ENCODE measurements at regions not wholly inside any gene's neighbourhood (a gene's known extent, or its start where the extent isn't known, plus 50 kb on each side); places are given as distances from the start of the nearest gene placed in this dataset.

DNA sequence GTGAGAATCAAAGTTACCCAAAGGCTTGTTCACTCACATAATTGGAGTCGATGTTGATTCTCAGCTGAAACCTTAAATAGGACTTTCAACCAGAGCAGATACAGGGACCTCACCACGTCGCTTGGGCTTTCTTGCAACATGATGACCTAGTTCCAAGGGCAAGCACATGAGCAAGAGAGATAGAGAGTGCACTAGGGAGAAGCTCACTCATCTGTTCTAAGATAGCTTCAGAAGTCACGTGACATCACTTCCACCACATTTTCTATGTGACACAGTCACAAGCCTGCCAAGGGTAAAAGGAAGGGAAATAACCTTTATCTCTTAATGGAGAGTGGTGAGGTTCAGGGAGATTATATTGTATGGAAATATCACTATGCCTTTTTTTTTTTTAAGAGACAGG lies 470.1 kb upstream of the PLXNA2 start:
- TF ChIP-seq, protein P1, sequence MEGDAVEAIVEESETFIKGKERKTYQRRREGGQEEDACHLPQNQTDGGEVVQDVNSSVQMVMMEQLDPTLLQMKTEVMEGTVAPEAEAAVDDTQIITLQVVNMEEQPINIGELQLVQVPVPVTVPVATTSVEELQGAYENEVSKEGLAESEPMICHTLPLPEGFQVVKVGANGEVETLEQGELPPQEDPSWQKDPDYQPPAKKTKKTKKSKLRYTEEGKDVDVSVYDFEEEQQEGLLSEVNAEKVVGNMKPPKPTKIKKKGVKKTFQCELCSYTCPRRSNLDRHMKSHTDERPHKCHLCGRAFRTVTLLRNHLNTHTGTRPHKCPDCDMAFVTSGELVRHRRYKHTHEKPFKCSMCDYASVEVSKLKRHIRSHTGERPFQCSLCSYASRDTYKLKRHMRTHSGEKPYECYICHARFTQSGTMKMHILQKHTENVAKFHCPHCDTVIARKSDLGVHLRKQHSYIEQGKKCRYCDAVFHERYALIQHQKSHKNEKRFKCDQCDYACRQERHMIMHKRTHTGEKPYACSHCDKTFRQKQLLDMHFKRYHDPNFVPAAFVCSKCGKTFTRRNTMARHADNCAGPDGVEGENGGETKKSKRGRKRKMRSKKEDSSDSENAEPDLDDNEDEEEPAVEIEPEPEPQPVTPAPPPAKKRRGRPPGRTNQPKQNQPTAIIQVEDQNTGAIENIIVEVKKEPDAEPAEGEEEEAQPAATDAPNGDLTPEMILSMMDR (IDR thresholded peaks at IDR 0.05) = no peak
- TF ChIP-seq EP300 (IDR thresholded peaks at IDR 0.05) (no peak), POLR2AphosphoS5 (IDR thresholded peaks at IDR 0.05) (no peak), POLR2A (IDR thresholded peaks at IDR 0.05) (no peak)
- Histone ChIP-seq H3K4me1 (no peaks in the 10 kb centered on the region), H3K9me3 (no peaks in the 10 kb centered on the region), H3K36me3 (no peaks in the 10 kb centered on the region), H3K27ac (no peak overlapping the region), H3K4me3 (no peak overlapping the region), H3K27me3 (no peaks in the 10 kb centered on the region)
- ATAC-seq = no peak
- 67 to 91% methylated on average over 1 to 4 of the region's 4 CpGs for WGBS, 2 donors (ENCODE audit: low coverage in 1 of 2)

DNA sequence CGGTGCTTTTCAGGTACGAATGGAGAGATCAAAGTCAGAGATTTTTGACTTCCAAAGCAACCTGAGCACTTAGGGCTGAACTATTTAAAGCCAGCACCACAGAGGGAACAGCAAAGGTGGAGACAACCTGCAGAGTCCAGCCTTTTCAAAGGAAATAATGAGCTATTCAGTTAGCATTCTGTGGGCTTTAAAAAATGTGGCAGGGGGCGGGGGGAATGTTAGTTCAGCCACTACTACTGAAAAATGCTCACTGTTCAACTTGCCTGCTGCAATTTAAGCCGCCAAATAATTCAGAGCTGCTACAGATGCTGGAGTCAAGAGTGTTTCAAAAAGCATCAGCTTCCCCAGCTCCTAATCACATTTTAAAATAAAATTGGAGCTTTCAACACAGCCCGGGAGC lies 473.3 kb upstream of the PLXNA2 start:
- peaks cover 0 to 21% (median 0%) of the 10 kb centered on the region in 3 donors for H3K9me3 ChIP-seq
- H3K27me3 ChIP-seq = no peaks in the 10 kb centered on the region
- H3K36me3 ChIP-seq = no peaks in the 10 kb centered on the region
- ATAC-seq = no peak
- WGBS, 2 donors (ENCODE audit: low coverage in 1 of 2) = 52 to 84% methylated on average over 5 of the region's 5 CpGs
- no peak overlapping the region for H3K4me3 ChIP-seq
- TF ChIP-seq EP300 (IDR thresholded peaks at IDR 0.05) (no peak), POLR2AphosphoS5 (IDR thresholded peaks at IDR 0.05) (no peak), POLR2A (IDR thresholded peaks at IDR 0.05) (no peak)
- TF ChIP-seq, protein P1 (IDR thresholded peaks at IDR 0.05) = no peak
- no peak overlapping the region for H3K27ac ChIP-seq
- H3K4me1 ChIP-seq = no peaks in the 10 kb centered on the region

DNA sequence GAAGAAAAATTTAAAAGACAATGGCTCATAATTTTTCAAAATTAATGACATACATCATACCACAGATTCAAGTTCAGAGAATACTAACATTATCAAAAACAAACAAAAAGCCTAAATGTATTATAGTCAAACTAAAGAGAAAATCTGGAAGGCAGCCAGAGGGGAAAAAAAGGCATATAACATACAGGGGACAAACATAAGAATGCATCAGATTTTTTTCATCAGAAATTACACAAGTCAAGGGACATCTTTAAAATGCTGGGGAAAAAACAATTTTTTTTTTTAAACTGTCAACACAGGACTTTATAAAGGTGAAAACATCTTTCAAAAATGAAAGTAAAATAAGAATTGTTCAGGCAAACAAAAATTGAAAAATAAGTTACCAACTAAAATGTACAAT lies 478.4 kb upstream of the PLXNA2 start:
- Histone ChIP-seq H3K4me3 (no peak overlapping the region), H3K27me3 (no peaks in the 10 kb centered on the region)
- TF ChIP-seq POLR2AphosphoS5 (IDR thresholded peaks at IDR 0.05) (no peak), POLR2A (IDR thresholded peaks at IDR 0.05) (no peak), EP300 (IDR thresholded peaks at IDR 0.05) (no peak)
- TF ChIP-seq, protein P1 (IDR thresholded peaks at IDR 0.05) = no peak

DNA sequence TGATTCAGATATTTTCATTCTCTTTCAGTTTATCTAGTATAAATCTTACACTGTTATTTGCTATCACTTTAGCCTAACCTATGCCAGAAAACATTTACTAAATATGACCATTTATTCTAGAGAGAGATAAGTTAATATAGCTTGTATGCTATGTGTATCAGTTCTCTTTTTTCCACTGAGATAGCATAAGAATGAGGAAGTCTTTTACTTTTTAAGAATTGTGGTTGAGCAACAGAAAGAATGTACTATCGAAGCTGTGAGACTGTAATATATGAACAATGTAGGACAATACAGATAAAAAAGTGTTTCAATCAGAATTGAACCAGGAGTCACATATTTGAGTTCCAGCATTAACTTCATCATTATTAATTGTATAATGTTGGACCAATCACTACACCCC lies 479.9 kb upstream of the PLXNA2 start:
- Histone ChIP-seq H3K27me3 (no peaks in the 10 kb centered on the region), H3K27ac (no peak overlapping the region), H3K4me1 (no peaks in the 10 kb centered on the region), H3K36me3 (no peaks in the 10 kb centered on the region), H3K9me3 (peaks cover 0 to 37% (median 0%) of the 10 kb centered on the region in 3 donors), H3K4me3 (no peak overlapping the region)
- ATAC-seq = no peak
- no peak for TF ChIP-seq POLR2AphosphoS5 (IDR thresholded peaks at IDR 0.05)
- no peak for TF ChIP-seq POLR2A (IDR thresholded peaks at IDR 0.05)
- TF ChIP-seq, protein P1 (IDR thresholded peaks at IDR 0.05) = no peak
- TF ChIP-seq EP300 (IDR thresholded peaks at IDR 0.05) = no peak
- 58 to 82% methylated on average over 1 of the region's 1 CpG for WGBS, 2 donors (ENCODE audit: low coverage in 1 of 2)

More for the DNA sequence above, 478.4 kb upstream of the PLXNA2 start:
- H3K9me3 ChIP-seq = peaks cover 0 to 37% (median 0%) of the 10 kb centered on the region in 3 donors
- H3K27ac ChIP-seq = no peak overlapping the region
- H3K36me3 ChIP-seq = no peaks in the 10 kb centered on the region
- H3K4me1 ChIP-seq = no peaks in the 10 kb centered on the region
- no peak for ATAC-seq

DNA sequence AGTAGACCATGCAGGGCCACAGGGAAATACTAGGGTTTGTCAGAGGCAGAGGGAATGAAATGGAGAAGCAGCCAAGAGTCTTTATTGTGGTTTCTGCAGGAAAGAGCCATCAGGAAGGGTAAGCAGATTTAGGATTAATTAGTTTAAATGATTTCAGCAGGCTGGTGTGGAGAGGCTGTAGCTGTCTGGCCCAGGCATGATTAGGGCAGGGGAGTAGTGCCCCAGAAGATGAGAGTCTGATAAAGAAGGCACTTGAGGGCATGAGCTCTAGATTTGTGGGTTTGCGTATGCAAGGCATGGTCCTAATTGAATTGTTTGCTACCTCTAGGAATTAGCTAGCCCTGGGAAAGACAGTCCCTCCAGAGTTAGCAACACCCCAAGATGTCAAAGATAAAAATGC lies 484.6 kb upstream of the PLXNA2 start:
- TF ChIP-seq, protein P1 (IDR thresholded peaks at IDR 0.05) = no peak
- TF ChIP-seq EP300 (IDR thresholded peaks at IDR 0.05) (no peak), POLR2AphosphoS5 (IDR thresholded peaks at IDR 0.05) (no peak), POLR2A (IDR thresholded peaks at IDR 0.05) (no peak)
- H3K36me3 ChIP-seq = no peaks in the 10 kb centered on the region
- H3K27me3 ChIP-seq = no peaks in the 10 kb centered on the region
- WGBS, 2 donors (ENCODE audit: low coverage in 1 of 2) = 86 to 100% methylated on average over 1 of the region's 1 CpG
- H3K9me3 ChIP-seq = peaks cover 0 to 2% (median 0%) of the 10 kb centered on the region in 3 donors
- no peak for ATAC-seq
- H3K4me3 ChIP-seq = no peak overlapping the region
- no peaks in the 10 kb centered on the region for H3K4me1 ChIP-seq
- no peak overlapping the region for H3K27ac ChIP-seq
